Upper lobe of left lung (tissue), 6 donors: ENCODE measurements at regions not wholly inside any gene's neighbourhood (a gene's known extent, or its start where the extent isn't known, plus 50 kb on each side); places are given as distances from the start of the nearest gene placed in this dataset.
"Not testable (repeated sequence)": the region's sequence is repeated elsewhere in the genome, so short reads cannot be mapped to it uniquely, and the experiment has no call there.

Experiments
- ATAC-seq, 2 donors: fragments of 200-7000 bp; cut with Tn5 transposase; one replicate each; pipeline ENCODE4 v1.9.1; 2022; ENCODE audit warnings: mild to moderate bottlenecking in 2 of 2, moderate library complexity in 2 of 2; ENCODE audit not compliant: low FRiP score in 2 of 2
- DNase-seq, 2 donors: peaks; one replicate each; pipeline ENCODE4 v3.0.0-alpha.2; 2019 to 2020
- H3K27ac ChIP-seq, 4 donors: fragments of 200-600 bp; sonication (generic); one replicate each; pipeline ENCODE4 v1.5.1; 2016 to 2019
- H3K27me3 ChIP-seq, 4 donors: fragments of 200-600 bp; sonication (generic); one replicate each; pipeline ENCODE4 v1.5.1; 2017 to 2019
- H3K36me3 ChIP-seq, 4 donors: fragments of 200-600 bp; sonication (generic); one replicate each; pipeline ENCODE4 v1.5.1; 2016 to 2019
- H3K4me1 ChIP-seq, 4 donors: fragments of 200-600 bp; sonication (generic); one replicate each; pipeline ENCODE4 v1.5.1; 2018 to 2019
- H3K4me3 ChIP-seq, 4 donors: fragments of 200-600 bp; sonication (generic); one replicate each; pipeline ENCODE4 v1.5.1; 2017 to 2019; ENCODE audit warnings: mild to moderate bottlenecking in 2 of 4, moderate library complexity in 1 of 4
- H3K9me3 ChIP-seq, 4 donors: fragments of 200-600 bp; sonication (generic); one replicate each; pipeline ENCODE4 v1.5.1; 2018 to 2019
- CTCF ChIP-seq, 6 experiments: fragments of 450-650 bp in 4 of 6; fragments of 200-600 bp in 2 of 6; sonication (generic) in 2 of 6; IDR thresholded peaks; one replicate each; pipeline ENCODE4 v1.5.1; 2016 to 2019; ENCODE audit warnings: antibody characterized with exemption in 6 of 6
- EP300 ChIP-seq, 4 donors: sonication (generic); formaldehyde crosslinking; IDR thresholded peaks; one replicate each; pipeline ENCODE4 v1.5.1; 2017; ENCODE audit warnings: antibody characterized with exemption in 4 of 4, control low read depth in 2 of 4
- POLR2A ChIP-seq, 4 donors: fragments of 450-650 bp; IDR thresholded peaks; one replicate each; pipeline ENCODE4 v1.5.1; 2016 to 2017; ENCODE audit warnings: antibody characterized with exemption in 4 of 4, mild to moderate bottlenecking in 2 of 4
- POLR2AphosphoS5 ChIP-seq, 2 donors: sonication (generic); formaldehyde crosslinking; IDR thresholded peaks; one replicate each; pipeline ENCODE4 v1.5.1; 2017; ENCODE audit warnings: antibody characterized with exemption in 2 of 2
- WGBS, 2 donors: methylation state at CpG; one replicate each; pipeline ENCODE4 v1.1.5; 2017 to 2018; 5-methylcytosine and 5-hydroxymethylcytosine counted together
- donor health status: DM: no; HTN: no; CAD: no; lungs with moderate emphysema.
- donor health status: DM: no; HTN: yes; CAD: no; lungs with severe emphysema.

DNA sequence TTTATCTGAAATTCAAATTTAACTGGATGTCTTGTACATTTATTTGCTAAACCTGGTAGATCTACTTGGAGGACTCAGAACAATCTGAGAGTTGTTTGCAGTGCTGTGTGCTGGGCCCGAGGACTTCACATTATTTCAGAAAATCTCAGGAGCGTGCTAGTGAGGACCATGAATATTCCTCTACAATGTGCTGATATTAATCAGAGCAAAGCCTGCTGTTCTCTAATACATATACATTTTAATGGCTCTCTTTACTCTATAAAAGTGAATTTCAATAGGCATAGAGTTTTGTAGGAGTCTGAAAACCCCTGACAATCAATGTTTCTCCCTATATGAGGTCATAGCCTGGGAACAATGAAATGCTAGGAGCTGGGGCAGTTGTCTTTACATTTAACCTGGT, 144.3 kb downstream of the NEDD1 start:
- H3K4me1 ChIP-seq, result no peaks in the 10 kb centered on the region
- ATAC-seq (no peak), DNase-seq (no peak)
- H3K9me3 ChIP-seq, result no peaks in the 10 kb centered on the region
- TF ChIP-seq POLR2A (IDR thresholded peaks at IDR 0.05), result no peak
- H3K36me3 ChIP-seq, result no peaks in the 10 kb centered on the region
- no peaks in the 10 kb centered on the region for H3K27me3 ChIP-seq
- no peak overlapping the region for H3K27ac ChIP-seq
- no peak overlapping the region for H3K4me3 ChIP-seq
- WGBS, 2 donors, result 88 to 89% methylated on average over 2 of the region's 2 CpGs

- WGBS, 2 donors, result 63 to 71% methylated on average over 3 of the region's 3 CpGs
- no peaks in the 10 kb centered on the region for H3K27me3 ChIP-seq
- H3K36me3 ChIP-seq, result no peaks in the 10 kb centered on the region
- TF ChIP-seq POLR2A (IDR thresholded peaks at IDR 0.05) (no peak), EP300 (IDR thresholded peaks at IDR 0.05) (no peak), CTCF (IDR thresholded peaks at IDR 0.05) (no peak), POLR2AphosphoS5 (IDR thresholded peaks at IDR 0.05) (no peak)
- no peak overlapping the region for H3K27ac ChIP-seq
- H3K9me3 ChIP-seq, result peaks cover 0 to 6% (median 0%) of the 10 kb centered on the region in 4 donors
- ATAC-seq, result no peak
- H3K4me3 ChIP-seq, result no peak overlapping the region
- H3K4me1 ChIP-seq, result no peaks in the 10 kb centered on the region
- DNase-seq, result no peak
Observed at GRCh38 chr12:97061171-97061570, 154.1 kb downstream of the NEDD1 start.

GRCh38 chr12:97063292-97063935, 156.4 kb downstream of the NEDD1 start:
- Histone ChIP-seq H3K27me3 (no peaks in the 10 kb centered on the region), H3K9me3 (no peaks in the 10 kb centered on the region), H3K4me3 (no peak overlapping the region), H3K4me1 (no peaks in the 10 kb centered on the region), H3K27ac (no peak overlapping the region), H3K36me3 (no peaks in the 10 kb centered on the region)
- ATAC-seq (no peak), DNase-seq (no peak)
- 56 to 60% methylated on average over 1 of the region's 1 CpG for WGBS, 2 donors
- no peak for TF ChIP-seq POLR2AphosphoS5 (IDR thresholded peaks at IDR 0.05)

DNA sequence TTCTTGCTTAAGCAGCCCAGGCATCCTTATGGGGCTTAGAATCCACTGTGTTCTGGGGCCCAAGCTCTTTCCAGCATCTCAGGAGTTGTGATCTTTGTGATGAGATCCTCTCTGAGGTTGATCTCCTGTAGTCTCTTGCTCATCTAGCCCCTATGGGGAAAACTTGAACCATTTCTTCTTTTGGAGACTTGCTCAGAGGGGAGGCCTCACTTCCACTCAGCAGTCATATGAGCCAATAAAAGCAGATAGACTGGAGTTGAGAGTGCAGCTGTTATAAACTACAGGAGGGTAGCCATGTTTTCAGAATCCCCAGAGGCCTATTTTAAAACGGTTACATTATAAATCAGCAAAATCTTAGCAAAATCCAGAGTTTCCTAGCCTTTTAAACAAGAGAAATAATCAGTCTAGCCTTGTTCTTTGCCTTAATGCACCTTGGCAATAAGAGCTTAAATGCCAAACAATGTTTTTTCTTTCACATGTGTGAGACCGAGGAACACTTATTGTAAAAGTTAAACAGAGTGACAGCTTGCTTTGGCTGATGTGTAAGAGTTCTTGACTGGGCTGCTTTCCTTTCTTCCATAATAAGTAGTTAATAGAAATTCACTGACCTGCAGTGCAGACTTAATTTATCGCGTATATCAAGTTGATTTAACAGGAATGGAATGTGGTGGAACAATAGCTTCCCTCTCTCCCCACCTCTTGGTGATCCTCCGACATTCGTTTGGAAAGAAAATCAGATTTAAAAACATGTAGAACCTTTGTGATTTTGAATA, 168.3 kb downstream of the NEDD1 start:
- Histone ChIP-seq H3K27ac (no peak overlapping the region), H3K4me1 (no peaks in the 10 kb centered on the region), H3K36me3 (no peaks in the 10 kb centered on the region), H3K27me3 (no peaks in the 10 kb centered on the region), H3K4me3 (no peak overlapping the region), H3K9me3 (no peaks in the 10 kb centered on the region)
- TF ChIP-seq POLR2A (IDR thresholded peaks at IDR 0.05), result no peak
- WGBS, 2 donors, result 30 to 31% methylated on average over 6 of the region's 6 CpGs
- DNase-seq, result no peak
- ATAC-seq, result no peak

- no peak overlapping the region for H3K4me3 ChIP-seq
- H3K4me1 ChIP-seq, result no peaks in the 10 kb centered on the region
- H3K9me3 ChIP-seq, result no peaks in the 10 kb centered on the region
- WGBS, 2 donors, result 78 to 86% methylated on average over 6 of the region's 6 CpGs
- no peak for ATAC-seq
- no peaks in the 10 kb centered on the region for H3K36me3 ChIP-seq
- DNase-seq, result no peak
- H3K27me3 ChIP-seq, result no peaks in the 10 kb centered on the region
- TF ChIP-seq POLR2A (IDR thresholded peaks at IDR 0.05) (no peak), CTCF (IDR thresholded peaks at IDR 0.05) (no peak), POLR2AphosphoS5 (IDR thresholded peaks at IDR 0.05) (no peak), EP300 (IDR thresholded peaks at IDR 0.05) (no peak)
- no peak overlapping the region for H3K27ac ChIP-seq
Observed at GRCh38 chr12:97075934-97076630, 169.0 kb downstream of the NEDD1 start.

- H3K27ac ChIP-seq, H3K4me3 ChIP-seq, H3K36me3 ChIP-seq, H3K4me1 ChIP-seq, ATAC-seq, H3K27me3 ChIP-seq, H3K9me3 ChIP-seq: not testable (repeated sequence)
- peak in 1 of 2 donors; percentile 57 for DNase-seq
- 68% methylated on average over 9 of the region's 9 CpGs for WGBS, 2 donors
Observed at GRCh38 chr12:97076912-97077311, 169.9 kb downstream of the NEDD1 start.
